GM18520 (cell line): ENCODE measurements at regions not wholly inside any gene's neighbourhood (a gene's known extent, or its start where the extent isn't known, plus 50 kb on each side); places are given as distances from the start of the nearest gene placed in this dataset.

ENCODE experiments used
- ATAC-seq: cut with Tn5 transposase; IDR thresholded peaks from one replicate; pipeline ENCODE4 v1.9.1; 2021; ENCODE audit not compliant: unreplicated experiment

DNA sequence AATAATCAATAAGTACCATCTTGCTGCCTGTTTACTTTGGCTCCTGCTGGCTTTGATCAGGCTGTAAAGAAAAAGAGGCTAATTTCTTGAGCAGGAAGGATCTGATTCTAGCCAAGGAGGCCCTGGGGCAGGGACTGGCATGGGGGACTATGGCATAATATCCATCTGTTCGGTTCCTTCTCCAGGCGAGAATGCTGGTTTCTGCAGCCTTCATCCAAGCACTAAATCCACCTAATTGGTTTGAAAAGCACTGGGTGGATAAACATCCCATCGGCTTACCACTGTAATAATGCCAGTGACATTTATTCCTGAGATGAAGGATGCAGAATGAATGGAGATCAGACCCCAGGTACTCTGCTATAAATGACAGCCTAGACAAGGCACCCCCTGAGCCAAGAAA is 180.0 kb upstream of the ASIC2 start:
- no peak for ATAC-seq

DNA sequence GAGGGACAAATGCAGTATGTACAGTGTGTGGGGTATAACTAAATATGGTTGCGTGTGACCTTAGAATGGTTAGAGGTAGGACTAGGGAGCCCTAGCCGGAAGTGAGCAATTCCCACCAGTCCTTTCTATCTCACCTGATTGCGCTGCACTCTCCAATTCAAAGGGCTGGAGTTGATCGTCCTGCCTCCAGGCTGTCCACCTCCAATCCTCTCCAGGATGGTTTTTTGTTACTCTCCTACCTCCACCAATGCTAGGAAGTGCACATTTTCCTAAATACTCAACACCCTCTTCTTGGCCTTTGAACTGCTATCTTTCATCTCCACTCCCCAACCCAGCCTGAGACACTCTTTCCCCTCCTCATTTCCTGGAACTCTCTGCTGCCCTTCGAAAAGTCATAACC is 181.7 kb upstream of the ASIC2 start:
- ATAC-seq = no peak

DNA sequence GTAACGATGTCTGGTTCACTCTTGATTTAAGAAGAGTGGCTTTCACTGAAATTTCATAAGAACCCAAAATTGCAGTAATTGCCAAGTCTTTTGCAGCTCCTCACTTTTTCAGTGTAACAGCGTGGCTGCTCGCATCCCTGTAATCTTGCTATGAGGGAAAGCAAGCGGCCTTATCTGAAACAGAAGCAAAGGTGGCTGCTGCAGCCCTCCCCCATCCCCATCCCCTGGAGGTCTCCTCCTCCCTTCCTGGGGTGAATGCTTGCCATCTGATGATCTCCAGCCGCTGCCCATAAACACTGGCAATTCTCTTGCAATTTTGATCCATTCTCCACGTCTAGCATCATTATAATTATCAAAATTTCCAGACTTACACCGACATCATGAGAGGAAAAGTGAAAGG is 182.5 kb upstream of the ASIC2 start:
- ATAC-seq = no peak

DNA sequence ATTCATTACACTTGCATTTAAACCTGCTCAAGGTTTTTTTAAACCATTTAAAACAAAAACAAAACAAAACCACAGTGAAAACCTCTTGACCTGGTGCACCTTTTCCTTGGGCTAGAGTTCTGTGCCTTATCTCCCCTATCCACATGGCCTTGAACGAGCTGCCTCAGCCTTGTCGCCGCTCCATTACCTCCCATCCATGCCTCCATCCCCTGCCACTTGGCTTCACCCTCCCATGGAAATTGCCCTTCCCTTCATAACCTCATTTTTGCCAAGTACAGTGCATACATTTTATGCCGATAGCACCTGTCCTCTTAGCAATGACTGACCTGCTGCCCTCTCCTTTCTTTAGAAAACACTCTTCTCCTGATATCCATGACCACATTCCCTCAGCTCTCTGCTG is 188.6 kb upstream of the ASIC2 start:
- ATAC-seq = no peak

DNA sequence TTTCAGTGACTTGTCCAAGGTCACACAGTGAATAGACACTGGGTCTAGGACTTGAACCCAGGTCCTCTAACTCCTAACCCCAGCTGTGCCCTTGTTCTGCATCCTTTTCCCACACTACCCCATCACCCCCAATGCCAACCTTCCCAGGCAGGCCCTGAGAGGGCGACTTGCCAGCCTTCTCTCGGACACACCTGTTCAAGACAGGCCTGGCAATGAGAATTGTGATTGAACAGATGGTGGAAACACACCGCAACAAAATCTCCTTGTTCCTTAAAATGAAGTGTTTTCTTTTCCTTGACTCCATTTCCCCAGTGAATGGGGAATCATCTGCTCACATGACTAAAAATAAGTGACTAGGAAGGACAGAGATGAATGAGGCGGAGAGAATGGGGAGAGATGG is 189.5 kb upstream of the ASIC2 start:
- ATAC-seq = no peak

DNA sequence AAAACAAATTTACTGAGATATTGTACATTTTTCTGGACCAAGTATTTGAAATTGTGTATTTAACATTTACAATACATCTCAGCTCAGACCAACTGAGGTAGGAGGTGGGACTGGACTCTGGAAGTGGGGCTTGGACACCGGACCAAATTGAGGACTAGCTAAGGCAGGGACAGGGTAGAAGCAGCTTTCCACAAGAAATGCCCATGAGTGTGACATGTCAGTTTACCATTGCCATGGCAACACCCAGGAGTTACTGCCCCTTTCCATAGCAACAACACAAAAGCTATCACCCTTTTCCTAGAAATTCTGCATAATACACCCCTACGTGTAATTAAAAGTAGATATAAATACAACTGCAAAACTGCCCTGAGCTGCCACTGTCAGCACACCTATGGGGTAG is 191.5 kb upstream of the ASIC2 start:
- no peak for ATAC-seq

DNA sequence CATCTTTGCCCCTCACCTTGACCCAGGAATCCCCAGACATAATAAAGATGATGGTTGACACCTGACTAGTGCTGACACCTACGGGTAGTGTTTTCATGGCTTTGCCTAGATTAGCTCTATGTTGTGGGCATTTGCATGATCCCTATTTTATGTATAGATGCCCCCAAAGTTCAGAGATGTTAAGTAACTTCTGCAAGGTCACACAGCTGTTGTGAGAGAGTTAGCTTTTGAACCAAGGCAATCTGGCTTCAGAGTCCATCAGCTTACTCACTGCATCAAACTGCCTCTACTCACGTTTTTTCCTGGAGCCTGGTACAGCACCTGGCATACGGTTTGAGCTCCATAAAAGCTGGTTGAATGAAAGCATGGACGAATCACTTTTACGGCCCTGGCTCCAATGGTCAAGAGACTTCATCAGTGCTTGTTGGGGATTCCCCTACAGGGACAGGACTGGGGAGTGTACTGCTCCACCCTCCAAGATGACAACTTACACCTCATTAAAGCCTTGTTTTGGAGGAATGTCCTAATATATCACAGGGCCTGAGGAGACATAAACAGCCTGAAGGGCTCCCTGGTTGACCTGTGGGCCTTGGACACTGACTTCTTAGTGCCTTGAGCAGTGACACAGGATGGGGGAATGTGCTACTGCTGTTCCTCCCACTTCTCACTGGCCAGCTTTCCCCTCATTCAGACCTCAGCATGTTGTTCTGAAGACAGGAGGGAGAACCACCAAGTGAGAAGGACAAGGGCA is 193.2 kb upstream of the ASIC2 start:
- ATAC-seq = no peak

DNA sequence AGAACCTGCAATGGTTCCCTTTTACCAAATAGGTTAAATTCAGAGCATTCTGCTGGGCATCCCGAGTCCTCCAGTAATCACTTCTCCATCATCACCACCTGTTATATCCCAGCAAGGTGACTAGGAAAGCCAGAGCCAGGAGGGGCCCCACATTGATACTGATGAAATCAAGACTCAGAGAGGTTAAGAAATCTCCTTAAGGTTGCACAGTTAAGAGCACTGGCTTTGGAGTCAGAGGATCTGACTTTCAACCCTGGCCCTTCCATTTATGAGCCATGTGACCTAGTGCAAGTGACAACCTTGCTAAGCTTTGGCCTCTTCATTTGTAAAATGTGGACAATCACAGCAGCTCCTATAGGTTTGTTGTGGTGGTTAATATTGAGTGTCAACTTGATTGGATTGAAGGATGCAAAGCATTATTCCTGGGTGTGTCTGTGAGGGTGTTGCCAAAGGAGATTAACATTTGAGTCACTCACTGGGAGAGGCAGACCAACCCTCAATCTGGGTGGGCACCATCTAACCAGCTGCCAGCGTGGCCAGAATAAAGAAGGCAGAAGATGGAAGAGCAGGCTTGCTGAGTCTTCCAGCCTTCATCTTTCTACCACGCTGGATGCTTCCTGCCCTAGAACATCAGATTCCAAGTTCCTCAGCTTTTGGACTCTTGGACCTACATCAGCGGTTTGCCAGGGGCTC is 194.2 kb upstream of the ASIC2 start:
- ATAC-seq = no peak

DNA sequence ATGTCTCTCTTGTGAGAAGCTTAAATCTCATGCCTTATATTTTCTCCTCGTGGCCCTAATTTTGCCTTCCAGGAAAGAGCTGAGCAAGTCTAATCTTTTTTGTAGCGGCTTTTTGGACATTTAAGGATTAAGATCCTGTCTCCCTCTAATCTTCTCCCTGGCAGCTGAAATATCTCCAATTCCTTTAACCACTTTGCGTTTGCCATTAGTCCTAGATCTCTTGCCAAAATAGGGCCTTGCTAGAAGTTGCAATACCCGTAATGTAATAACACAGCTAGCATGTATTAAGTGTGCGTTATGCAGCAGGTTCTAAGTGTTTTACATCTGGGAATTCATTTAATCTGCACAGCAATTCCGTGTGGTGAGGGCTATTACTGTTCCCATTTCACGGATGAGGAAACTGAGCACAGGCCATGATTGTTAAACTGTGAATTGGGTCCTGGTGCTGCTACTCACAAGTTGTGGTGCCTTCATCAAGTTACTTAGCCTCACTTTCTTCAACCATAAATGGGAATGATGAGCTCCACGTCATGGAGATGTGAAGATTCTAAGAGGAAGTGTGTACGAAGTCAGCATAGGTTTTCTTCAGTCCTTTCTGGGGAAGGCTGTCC is 198.9 kb upstream of the ASIC2 start:
- no peak for ATAC-seq

DNA sequence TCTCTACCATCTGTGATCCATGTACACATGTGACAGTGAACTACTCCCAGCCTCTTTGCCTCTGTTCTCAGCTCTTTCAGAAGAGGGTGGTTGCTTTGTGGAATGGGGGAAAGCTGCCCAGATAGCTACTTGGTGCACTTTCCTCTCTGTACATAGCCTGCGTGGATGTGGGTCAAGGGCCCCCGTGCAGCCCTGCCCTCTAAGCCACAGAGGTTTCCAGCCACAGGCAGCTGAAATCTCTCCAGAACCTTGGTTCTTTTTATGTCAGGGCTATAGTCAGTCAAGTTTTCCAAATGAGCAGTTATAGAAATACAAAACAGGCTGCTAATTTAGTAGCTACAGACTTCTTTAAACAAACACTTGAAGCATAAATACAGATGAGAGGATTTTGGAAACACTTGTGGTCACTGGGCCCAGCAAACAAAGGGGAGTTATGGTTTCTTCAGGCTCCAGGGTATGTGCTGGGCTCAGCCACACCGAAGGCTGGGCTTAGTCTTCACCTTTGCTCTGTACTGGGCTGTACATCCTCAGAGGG is 199.7 kb upstream of the ASIC2 start:
- ATAC-seq = no peak

DNA sequence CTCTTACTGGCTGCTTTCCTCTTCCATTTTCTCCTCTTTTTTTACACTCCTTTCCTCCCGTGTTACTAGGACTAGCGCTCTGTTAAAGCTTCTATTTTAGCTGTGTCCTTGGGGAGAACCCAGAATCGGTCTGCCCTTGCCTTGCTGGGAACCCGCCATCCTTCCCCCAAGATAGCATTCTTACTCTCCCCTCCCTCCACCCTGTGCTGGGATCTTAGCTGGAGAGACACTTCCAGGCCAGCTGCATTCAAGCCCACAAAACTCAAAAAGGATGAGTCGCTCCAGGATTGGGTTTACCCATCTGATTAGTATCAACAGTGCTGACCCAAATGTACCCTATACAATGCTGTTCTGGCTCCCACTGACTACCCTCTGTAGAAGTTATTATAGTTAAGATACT is 200.5 kb upstream of the ASIC2 start:
- no peak for ATAC-seq

DNA sequence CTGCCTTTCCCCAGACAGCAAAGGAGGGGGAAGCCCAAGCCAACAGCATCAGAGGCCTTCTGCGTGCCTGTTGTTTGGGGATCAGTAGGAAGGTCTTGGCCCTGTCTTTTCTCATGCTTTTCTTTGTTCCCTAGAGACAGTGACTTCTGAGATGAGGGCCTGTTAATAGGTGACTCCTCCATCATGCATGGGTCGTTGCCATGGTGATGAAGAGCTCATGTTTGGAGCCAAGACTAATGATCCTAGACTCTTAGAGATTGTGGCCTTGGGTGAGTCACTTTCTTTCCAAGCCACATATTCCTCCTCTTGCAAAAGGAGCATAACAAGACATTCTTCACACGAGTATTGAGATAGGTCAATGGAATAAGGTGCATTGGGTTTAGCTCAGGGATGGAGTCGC is 201.1 kb upstream of the ASIC2 start:
- no peak for ATAC-seq

DNA sequence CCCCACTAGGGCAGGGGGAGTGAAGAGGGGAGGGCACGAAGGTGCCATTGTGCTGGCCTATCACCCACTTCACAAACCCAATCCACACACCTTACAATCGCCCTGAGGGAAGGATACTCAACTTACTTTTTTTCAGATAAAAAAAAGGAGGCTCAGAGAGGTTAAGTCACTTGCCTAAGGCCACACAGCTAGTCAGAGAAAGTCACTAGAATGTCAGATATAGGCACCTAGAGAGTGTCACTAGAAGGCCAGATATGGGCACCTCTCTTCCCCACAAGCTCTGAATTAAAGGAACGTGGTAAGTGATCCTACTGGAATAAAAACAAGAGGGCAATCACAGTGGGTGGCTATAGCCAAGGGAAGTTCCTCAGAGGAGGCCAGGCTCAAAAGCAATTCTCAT is 204.5 kb upstream of the ASIC2 start:
- no peak for ATAC-seq

DNA sequence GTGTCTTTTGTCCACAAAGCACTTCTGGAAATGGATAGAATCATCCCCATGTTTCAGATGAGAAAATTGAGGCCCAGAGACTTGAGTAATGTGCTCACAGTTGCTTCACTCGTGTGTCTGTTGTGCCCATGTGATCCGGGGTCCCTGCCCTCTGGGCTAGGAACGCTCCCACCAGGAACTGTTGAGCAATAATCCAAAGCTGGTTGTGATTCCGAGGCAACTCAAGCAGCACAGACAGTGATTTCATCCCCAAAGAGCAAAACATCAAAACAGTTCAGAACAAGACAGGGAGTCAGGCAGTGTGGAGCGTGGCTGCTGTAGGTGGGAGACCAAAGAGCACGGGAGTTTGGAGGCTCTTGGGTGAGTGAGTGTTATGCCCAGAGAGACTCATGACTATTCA is 205.0 kb upstream of the ASIC2 start:
- no peak for ATAC-seq

DNA sequence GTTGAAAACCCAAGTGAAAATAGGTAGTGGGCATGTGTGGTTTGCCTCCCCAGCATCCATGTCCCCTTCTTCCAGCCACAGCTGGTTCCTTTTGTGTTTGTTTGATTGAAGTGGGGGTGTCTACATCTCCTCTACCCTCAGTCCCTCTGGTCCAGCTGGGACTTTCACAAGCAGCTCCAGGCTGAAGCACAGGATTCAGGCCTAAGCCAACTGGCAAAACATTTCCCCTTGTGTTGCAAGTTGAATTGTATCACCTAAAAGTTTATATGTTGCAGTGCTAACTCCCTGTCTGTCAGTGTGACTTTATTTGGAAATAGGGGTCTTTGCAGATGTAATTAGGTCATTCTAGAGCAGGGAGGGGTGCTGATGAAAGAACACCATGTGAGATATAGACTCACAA is 205.9 kb upstream of the ASIC2 start:
- ATAC-seq = no peak

DNA sequence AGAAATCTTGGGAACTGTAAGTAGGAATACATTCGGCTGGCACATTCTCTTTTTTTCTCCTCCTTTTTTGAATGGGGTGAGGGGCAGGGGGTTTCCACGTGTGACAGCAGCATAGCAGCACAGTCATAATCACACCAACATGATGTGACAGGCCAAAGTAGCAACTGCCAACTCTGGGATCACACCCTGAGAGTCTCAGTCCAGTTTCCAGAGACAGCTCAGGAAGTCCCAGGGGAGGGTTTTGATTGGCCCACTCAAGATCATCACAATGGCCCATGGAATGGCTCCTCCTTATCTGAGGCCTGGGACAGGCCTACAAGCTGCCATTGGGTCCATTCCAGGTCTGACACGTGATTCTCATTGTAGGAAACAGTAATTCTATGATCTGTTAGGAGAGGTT is 207.1 kb upstream of the ASIC2 start:
- ATAC-seq = no peak

DNA sequence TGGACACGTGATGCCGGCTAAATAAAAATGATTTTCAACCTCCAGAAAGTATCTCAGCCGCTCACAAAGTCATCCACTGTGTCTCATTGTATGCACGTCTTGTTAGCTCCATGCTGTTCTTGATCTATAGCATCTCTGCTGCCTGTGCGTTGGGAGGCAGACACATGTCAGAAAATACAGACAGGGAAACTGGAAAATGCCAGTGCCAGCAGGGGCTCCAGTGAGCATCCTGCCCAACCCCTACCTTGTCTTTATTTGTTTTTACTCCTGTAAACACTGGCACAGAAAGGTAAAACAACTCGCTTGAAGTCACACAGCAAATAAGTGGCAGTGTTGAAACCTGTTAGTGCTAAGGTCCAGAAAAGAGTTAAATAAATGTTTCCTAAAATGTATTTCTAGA is 208.1 kb upstream of the ASIC2 start:
- ATAC-seq = no peak

DNA sequence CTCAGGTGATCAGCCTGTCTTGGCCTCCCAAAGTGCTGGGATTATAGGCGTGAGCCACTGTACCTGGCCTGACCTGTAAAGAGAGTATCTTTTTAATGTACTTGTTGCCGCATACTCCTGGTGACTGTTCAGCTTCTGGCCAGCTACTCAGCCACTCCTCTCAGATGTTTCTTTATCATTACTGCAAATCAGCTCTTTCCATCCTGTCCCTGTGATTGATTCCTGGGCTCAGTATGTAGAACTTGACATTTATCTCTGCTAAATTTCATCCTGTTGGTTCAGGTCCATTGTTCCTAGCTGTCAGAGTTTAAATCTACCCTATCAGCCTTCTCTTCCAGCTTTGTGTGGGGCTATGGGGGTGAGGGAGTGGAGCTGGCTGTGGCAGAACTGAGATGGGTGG is 211.5 kb upstream of the ASIC2 start:
- ATAC-seq = no peak

DNA sequence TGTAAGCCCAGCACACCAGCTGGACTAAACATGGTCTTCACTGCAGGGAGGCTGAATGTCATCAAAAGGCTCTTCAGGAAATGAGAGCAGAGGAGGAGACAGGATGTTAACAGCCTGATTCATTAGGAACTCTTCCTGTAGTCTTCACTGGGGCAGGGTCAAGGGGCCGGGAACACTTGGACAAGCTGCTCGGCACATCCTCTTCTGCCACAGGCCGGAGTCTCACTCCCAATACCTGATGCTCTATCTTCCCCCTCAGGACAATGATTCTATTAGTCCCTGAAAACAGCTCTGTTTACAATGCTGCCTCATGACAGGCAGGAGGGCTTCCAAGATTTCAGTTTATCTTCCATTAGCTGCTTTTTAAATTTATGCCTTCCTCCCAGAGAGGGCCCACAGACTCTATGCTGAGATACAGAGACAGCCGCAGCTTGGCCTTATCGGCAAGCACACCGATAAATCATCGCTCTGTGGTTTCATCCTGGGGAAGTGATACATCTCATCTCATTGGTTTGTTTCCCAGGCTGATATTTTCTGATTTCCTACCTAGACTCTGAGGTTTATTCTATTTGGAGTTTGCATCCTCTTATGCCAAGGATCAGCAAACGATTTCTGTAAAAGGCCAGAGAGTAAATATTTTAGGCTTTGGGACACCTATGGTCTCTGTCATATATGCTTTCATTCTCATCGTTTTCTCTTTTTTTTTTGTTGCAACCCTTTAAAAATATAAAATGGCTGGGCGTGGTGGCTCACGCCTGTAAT is 214.0 kb upstream of the ASIC2 start:
- no peak for ATAC-seq

DNA sequence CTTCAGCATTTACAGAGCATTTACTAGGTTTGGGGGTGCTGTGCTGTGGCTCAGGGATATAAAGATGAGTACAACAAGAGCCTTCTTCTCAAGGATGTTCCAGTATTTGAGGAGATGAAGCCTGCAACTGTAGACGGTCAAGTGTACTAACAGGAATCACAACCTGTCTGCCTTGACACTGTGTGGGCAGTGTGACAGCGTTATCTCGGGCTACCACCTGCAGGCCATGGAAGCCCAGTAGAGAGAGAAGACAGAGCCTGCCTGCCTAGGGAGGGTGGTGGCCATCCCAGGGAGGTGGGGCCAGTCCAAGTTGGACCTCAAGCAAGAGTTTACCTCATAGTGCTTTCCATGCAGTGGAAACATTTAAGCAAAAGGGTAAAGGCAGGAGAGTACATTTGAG is 215.1 kb upstream of the ASIC2 start:
- no peak for ATAC-seq

DNA sequence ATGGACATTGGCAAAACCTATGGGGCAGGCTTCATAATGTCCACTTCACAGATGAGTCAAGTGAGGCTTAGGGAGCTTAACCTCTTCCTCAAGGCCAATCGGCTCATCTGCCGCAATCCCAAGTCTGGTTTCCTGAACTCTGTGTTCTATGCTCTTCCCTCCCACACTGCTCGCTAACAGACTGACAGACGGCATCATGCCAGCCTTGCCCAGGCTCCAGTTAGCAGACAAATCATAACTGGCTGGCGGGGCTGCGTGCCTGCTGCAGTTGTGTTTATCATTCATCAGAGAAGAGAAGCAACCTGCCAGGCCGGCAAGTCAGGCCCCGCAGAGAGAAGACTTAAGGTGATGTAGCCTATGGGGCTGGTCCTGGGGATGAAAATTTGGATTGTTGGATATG is 216.2 kb upstream of the ASIC2 start:
- no peak for ATAC-seq

DNA sequence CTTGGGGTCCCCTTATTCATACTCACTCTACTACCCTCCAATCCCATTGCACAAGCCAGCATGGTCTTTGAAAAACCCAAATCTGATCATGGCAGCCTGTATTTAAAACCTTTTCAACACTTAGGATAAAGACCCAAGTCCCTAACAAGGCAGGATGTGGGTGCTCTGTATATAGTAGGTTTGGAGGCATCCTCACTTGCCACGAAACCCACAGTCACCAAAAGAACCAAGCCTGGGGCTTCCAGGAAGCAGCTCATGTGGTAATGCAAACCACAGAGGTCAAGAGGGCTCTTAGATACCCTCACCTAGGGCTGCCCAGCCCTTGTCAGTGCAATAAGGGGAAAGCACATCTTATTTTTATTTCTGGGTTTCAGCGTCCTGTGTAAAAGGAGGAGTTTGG is 218.6 kb upstream of the ASIC2 start:
- ATAC-seq = no peak
